ENCODE measurements at regions not wholly inside any gene's neighbourhood (a gene's known extent, or its start where the extent isn't known, plus 50 kb on each side); places are given as distances from the start of the nearest gene placed in this dataset.

GRCh38 chr6:78025502-78025901 lies 372.7 kb downstream of the MEI4 start:
- Histone ChIP-seq H3K36me3 (ENCODE audit: low read depth) (no peaks in the 10 kb centered on the region), H3K27ac (ENCODE audit: poor library complexity, severe bottlenecking) (no peak overlapping the region), H3K27me3 (ENCODE audit: insufficient read depth, poor library complexity, severe bottlenecking) (no peaks in the 10 kb centered on the region), H3K4me1 (ENCODE audit: insufficient read depth, poor library complexity, severe bottlenecking) (no peaks in the 10 kb centered on the region), H3K9me3 (ENCODE audit: severe bottlenecking) (no peaks in the 10 kb centered on the region), H3K4me3 (ENCODE audit: severe bottlenecking) (no peak overlapping the region)
- TF ChIP-seq CTCF (IDR thresholded peaks at IDR 0.05; ENCODE audit: poor library complexity, severe bottlenecking) = no peak
- DNase-seq (ENCODE audit: low spot score) (no peak), ATAC-seq (ENCODE audit: low read depth) (no peak)

- Histone ChIP-seq H3K4me1 (ENCODE audit: insufficient read depth, poor library complexity, severe bottlenecking) (no peaks in the 10 kb centered on the region), H3K27ac (ENCODE audit: poor library complexity, severe bottlenecking) (no peak overlapping the region), H3K36me3 (ENCODE audit: low read depth) (no peaks in the 10 kb centered on the region), H3K4me3 (ENCODE audit: severe bottlenecking) (no peak overlapping the region), H3K9me3 (ENCODE audit: severe bottlenecking) (no peaks in the 10 kb centered on the region), H3K27me3 (ENCODE audit: insufficient read depth, poor library complexity, severe bottlenecking) (no peaks in the 10 kb centered on the region)
- ATAC-seq (ENCODE audit: low read depth) (no peak), DNase-seq (ENCODE audit: low spot score) (no peak)
- TF ChIP-seq CTCF (IDR thresholded peaks at IDR 0.05; ENCODE audit: poor library complexity, severe bottlenecking) = no peak
Observed at GRCh38 chr6:78031228-78031627, 378.4 kb downstream of the MEI4 start.

GRCh38 chr6:78059171-78059570 lies 406.3 kb downstream of the MEI4 start:
- H3K27ac ChIP-seq (ENCODE audit: poor library complexity, severe bottlenecking) = no peak overlapping the region
- no peaks in the 10 kb centered on the region for H3K4me1 ChIP-seq (ENCODE audit: insufficient read depth, poor library complexity, severe bottlenecking)
- TF ChIP-seq CTCF (IDR thresholded peaks at IDR 0.05; ENCODE audit: poor library complexity, severe bottlenecking) = no peak
- no peaks in the 10 kb centered on the region for H3K9me3 ChIP-seq (ENCODE audit: severe bottlenecking)
- DNase-seq (ENCODE audit: low spot score) = no peak
- no peaks in the 10 kb centered on the region for H3K36me3 ChIP-seq (ENCODE audit: low read depth)
- H3K4me3 ChIP-seq (ENCODE audit: severe bottlenecking) = no peak overlapping the region
- no peak for ATAC-seq (ENCODE audit: low read depth)
- no peaks in the 10 kb centered on the region for H3K27me3 ChIP-seq (ENCODE audit: insufficient read depth, poor library complexity, severe bottlenecking)

- Histone ChIP-seq H3K27ac (ENCODE audit: poor library complexity, severe bottlenecking) (no peak overlapping the region), H3K4me1 (ENCODE audit: insufficient read depth, poor library complexity, severe bottlenecking) (no peaks in the 10 kb centered on the region), H3K9me3 (ENCODE audit: severe bottlenecking) (no peaks in the 10 kb centered on the region), H3K36me3 (ENCODE audit: low read depth) (no peaks in the 10 kb centered on the region), H3K27me3 (ENCODE audit: insufficient read depth, poor library complexity, severe bottlenecking) (no peaks in the 10 kb centered on the region), H3K4me3 (ENCODE audit: severe bottlenecking) (no peak overlapping the region)
- no peak for TF ChIP-seq CTCF (IDR thresholded peaks at IDR 0.05; ENCODE audit: poor library complexity, severe bottlenecking)
- ATAC-seq (ENCODE audit: low read depth) = no peak
- DNase-seq (ENCODE audit: low spot score) = no peak
Observed at GRCh38 chr6:78062993-78063392, 410.2 kb downstream of the MEI4 start.

- H3K36me3 ChIP-seq (ENCODE audit: low read depth) = no peaks in the 10 kb centered on the region
- no peak for ATAC-seq (ENCODE audit: low read depth)
Observed at GRCh38 chr6:78076371-78076770, 423.5 kb downstream of the MEI4 start.

More at GRCh38 chr6:78076371-78076770, 423.5 kb downstream of the MEI4 start:
- H3K4me3 ChIP-seq (ENCODE audit: severe bottlenecking) = no peak overlapping the region
- H3K9me3 ChIP-seq (ENCODE audit: severe bottlenecking) = no peaks in the 10 kb centered on the region
- no peak for DNase-seq (ENCODE audit: low spot score)
- H3K27ac ChIP-seq (ENCODE audit: poor library complexity, severe bottlenecking) = no peak overlapping the region
- H3K27me3 ChIP-seq (ENCODE audit: insufficient read depth, poor library complexity, severe bottlenecking) = no peaks in the 10 kb centered on the region
- TF ChIP-seq CTCF (IDR thresholded peaks at IDR 0.05; ENCODE audit: poor library complexity, severe bottlenecking) = no peak
- H3K4me1 ChIP-seq (ENCODE audit: insufficient read depth, poor library complexity, severe bottlenecking) = no peaks in the 10 kb centered on the region

Data from RWPE2 (cell line).